ENCODE measurements at regions not wholly inside any gene's neighbourhood (a gene's known extent, or its start where the extent isn't known, plus 50 kb on each side); places are given as distances from the start of the nearest gene placed in this dataset. TPM values are rescaled to one million over a fixed set of nuclear protein-coding genes. Genes with fewer than 3 reads are reported as not detected.

DNA sequence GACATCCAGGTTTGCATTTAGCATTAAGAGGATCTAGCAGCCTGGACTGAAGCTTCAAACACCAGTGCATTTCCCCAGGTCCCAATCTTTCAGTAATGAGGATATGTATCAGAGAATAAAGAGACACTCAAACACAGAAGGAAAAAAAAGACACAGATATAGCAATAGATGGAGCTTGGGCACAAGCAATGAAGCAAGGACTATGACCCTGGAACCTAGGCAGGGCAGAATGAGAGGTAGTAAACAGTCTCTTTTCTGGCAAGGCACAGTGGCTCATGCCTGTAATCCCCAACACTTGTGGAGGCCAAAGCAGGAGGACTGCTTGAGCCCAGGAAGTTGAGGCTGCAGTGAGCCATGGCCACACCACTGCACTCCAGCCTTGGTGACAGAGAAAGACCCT is 80.7 kb upstream of the HNRNPA3 start:
- no peak for DNase-seq

DNA sequence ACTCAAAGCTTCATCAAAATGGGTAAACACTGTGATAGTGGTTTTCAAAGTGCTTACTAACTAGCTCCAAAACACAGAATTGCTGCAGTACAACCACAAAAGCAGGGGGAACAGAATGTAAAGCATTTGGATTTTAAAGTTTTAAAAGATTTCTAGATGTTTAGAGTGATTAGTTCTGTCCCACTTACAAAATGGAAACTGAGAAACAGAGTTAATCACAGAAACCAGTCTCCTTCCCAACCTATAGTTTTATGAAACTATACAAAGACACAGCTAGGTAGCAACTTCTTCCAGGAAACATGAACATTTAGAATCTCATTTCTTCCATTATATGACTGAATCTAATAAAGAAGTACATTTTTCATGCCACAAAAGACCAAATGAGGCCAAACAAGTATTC is 73.8 kb upstream of the HNRNPA3 start:
- DNase-seq = no peak

DNA sequence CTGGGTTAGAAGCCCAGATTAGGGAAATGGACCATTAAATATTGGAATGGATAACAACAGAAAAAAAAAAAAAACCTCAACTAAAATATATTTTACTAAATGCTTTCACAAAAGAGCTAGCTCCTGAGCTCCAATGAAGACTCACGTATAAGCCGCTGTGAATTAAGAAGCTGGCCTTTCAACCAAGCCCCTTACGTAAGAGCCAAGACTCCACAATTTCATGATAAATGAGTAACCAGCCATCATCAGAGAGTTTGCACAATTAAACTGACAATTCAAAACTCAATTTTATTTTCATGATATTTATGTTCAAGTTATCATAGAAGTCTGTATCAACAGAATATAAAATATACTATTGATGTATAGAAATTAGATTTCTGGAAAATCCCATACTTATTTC is 70.7 kb upstream of the HNRNPA3 start:
- no peak for DNase-seq

DNA sequence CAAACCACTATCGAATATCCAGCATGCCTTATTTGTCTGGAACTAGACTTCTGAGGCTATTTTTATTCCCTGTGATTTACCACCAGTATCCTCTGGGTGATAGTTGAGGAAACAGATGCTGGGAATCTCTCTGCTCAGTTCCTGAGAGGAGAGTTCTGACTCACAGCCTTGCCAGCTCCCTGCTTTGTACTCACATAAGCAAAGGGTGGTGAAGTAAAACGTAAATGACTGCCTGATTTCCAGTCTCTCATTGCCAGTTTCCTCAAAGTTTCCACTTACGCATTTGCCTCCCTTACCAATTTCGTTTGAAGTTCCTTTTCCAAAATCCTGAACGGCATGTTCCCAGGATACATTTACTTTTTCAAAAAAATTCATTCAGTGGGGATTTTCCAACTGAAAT is 69.2 kb upstream of the HNRNPA3 start:
- peak; percentile 57 for DNase-seq

DNA sequence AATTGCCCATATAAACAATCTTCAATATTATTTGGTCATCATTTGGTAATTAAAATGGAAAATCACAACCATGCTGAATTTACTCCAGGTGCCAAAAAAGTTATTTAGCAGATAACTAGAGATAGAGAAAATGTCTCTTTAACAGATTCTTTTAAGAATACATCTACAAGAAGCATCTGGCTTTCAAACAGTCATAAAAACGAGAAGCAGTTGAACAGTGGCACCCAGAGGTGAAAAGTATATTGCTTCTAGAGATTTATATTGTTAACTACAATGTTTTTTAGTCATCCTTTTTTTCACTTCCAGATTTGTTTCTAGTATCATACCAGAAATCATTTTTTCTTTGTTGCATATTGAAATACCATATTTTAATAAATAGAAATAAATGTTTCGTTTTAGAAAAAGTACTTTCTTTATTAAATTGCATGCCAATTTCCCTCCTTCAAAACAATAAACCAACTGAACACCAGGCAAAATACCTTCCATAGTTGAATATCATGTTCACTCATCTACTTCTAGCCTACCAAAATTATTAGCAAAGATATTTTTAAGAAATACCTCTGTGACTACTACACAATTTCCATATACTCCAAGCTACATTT is 65.4 kb upstream of the HNRNPA3 start:
- peak; percentile 71 for DNase-seq

DNA sequence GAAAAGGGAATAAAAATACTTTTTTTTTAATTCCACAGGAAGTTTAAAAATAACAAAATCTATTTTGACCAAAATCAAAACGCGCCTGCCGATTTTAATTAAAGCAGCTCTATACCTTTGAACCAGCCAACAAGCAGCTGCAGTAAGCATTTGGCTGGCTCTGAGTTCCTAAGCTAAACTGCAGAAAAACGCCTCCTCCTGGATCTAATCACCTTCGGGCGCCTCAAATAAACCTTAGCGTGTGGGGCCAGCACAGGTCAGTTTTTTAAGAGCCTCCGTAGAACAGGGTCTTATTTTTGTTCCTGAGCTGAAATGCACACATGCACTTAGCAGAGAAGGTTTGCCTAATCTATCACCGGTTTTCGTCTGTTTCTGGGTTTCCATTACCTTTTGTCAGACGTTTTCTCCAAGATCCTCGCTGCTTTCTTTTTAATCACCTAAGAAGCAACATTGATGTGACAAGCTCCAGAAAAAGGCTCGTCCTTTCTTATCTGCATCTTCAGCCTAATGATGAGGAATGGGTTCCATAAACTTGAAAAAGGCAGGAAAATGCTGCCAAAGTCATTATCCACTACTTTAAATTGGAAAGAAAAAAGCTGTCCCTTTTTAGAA is 64.7 kb upstream of the HNRNPA3 start:
- DNase-seq = no peak

DNA sequence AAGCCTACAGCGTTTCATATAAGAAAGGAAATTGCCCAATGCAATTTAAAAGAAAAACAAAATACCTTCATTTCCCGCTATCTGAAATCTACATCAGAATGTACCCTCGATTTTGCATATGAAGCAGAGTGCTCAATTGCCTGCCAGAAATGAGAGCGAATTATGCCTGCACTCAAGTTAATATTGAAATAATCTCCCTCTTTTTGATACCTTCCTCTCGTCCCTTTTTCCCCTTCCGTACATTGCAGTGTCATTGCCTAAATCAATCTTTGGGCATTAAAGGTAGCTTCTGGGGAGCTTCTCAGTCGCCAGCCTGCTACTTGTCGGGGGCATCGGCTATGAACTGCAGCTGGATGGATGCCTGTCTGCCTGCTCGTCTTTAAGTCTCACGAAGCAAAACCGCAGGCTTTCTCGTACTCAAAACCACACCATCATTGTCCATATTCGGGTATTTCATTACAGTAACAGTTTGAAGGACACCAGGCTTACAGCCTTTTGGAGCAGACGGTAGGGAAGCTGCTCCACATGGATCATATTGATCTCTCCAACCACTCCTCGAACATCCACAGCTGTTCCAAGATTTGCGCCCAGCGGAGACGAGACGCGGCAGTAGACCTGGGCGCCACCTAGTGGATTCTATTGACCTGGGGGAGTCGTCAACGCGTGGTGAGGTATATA is 64.0 kb upstream of the HNRNPA3 start:
- DNase-seq = peak; percentile 86

DNA sequence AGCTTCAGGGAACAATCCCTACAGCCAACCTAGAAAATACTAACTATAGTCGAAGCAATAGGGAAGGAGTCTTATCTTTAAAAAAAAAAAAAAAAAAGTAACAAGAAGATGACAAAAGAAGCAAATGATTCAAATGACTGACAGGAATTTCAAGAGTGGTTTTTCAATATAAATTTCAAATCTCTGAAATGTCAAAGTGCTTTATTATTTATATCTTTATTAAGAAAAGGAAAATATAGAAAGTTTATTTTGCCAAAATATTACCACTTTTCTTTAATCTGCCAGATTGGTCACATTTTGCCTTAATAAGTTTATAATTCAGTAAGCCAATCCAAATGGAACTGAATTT is 63.5 kb upstream of the HNRNPA3 start:
- no peak for DNase-seq

DNA sequence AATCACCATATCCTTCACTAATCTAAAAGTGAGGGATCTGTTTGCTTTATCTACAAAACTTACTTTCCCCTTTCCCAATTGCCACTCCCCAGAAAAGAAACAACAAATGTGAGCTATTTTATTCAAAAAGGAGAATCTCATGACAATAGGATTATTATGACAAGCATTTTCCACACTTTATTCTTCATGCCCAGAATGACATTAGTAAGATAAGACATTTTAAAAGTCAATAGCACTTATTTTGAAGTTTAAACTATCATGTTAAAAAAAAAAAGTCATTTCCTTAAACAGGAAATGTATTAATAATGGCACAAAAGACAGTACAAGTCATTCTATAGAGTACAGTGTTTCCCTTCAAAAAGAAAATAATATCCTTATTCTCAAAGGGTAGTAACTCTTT is 58.8 kb upstream of the HNRNPA3 start:
- no peak for DNase-seq

DNA sequence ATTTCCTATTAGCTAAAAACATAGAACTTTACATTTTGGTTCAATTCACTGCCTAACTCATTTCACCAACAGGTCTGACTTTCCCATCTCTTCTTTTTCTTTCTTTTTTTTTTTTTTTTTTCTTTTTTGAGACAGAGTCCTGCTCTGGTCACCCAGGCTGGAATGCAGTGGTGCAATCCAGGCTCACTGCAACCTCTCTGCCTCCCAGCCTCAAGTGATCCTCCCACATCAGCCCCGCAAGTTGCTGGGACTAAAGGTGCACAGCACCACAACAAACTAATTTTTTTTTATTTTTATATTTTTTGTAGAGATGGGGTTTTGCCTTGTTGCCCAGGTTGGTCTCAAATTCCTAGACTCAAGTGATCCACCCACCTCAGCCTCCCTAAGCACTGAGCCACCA is 57.8 kb upstream of the HNRNPA3 start:
- DNase-seq = no peak

DNA sequence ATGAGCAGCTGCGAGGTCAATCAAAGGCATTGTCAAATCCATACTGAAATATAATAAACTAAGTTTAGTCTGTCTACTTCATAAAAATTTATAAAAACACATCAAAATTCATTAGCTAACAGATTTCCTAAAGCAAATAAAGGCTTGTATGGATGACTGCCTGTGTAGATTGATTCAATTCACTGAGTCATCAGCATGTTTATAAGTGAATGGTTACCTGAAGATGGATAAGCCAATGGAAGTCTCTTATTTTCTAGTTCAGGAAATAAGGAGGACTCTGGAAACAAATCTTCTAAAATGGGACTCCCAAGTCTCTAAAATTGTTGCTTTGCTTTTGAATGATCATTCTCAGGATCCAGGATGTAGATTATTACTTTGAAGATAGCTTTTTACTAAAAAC is 57.0 kb upstream of the HNRNPA3 start:
- no peak for DNase-seq

DNA sequence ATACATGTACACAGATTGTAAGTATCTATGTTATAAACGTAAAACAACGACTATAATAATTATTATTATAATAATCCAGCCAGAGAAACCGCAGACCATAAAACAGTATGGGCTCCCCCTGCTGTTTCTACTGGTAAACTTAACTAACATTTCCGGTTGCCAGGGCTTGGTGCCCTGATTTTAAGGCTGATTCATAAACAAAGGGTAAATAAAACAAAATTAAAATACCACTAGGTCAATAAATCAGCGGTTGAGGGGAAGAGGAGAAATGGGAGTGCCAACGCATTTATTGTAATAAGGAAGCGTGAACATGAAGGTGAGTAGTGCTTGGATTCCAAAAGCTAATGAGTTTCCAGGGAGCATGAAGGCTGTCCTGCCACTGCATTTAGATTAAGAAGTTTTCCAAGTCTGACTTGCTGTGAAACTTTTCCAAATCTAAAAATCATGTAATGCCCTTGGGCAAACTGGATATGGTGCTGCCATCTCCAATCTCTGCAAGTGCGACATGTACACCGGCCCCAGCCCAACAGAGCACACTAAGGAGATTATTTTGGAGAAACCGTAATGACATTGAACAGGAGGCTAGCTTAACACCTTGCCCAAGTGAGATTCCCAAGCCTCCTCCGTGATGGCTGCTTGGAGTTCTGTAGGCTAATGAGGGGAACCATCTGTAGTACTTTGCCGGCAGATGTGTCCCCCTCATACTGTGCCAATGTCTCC is 50.7 kb upstream of the HNRNPA3 start:
- DNase-seq = no peak

Small RNAs in the stretch of these regions (small RNA-seq; reads per million reads assigned to genes)
- gene RNA5SP112 (ENCODE audit: low replicate concordance) (not detected), gene RNU6-187P (ENCODE audit: low replicate concordance) (not detected), gene RNU6ATAC14P (ENCODE audit: low replicate concordance) (not detected)

All from skin of body (tissue), 2 donors.